HEK293 (cell line): ENCODE measurements at regions not wholly inside any gene's neighbourhood (a gene's known extent, or its start where the extent isn't known, plus 50 kb on each side); places are given as distances from the start of the nearest gene placed in this dataset.

ENCODE experiments used
- KLF9 ChIP-seq: fragments of 450-650 bp; formaldehyde crosslinking; IDR thresholded peaks from 2 replicates; pipeline ENCODE4 v1.5.1; 2016; ENCODE audit warnings: missing biosample characterization, missing genetic modification characterization, low read depth
- ZEB2 ChIP-seq: fragments of 450-650 bp; formaldehyde crosslinking; IDR thresholded peaks from 2 replicates; pipeline ENCODE4 v1.5.1; 2016; ENCODE audit warnings: missing biosample characterization, missing genetic modification characterization
- TF ChIP-seq, protein P1 (sequence below): fragments of 450-650 bp; IDR thresholded peaks from 2 replicates; pipeline ENCODE4 v1.5.1; 2018; ENCODE audit warnings: missing biosample characterization, missing genetic modification characterization
- TF ChIP-seq, protein P2 (sequence below): fragments of 450-650 bp; formaldehyde crosslinking; IDR thresholded peaks from 2 replicates; pipeline ENCODE4 v1.5.1; 2016; ENCODE audit warnings: missing biosample characterization, missing genetic modification characterization
- TF ChIP-seq, protein P3 (sequence below): fragments of 450-650 bp; formaldehyde crosslinking; IDR thresholded peaks from 2 replicates; pipeline ENCODE4 v1.5.1; 2016; ENCODE audit warnings: missing biosample characterization, missing genetic modification characterization
- TF ChIP-seq, protein P4 (sequence below): sonication (generic); formaldehyde crosslinking; IDR thresholded peaks from 2 replicates; pipeline ENCODE4 v1.8.1; 2022; ENCODE audit warnings: mild to moderate bottlenecking, moderate library complexity, missing genetic modification reagents
- TF ChIP-seq, protein P5 (sequence below): fragments of 450-650 bp; formaldehyde crosslinking; IDR thresholded peaks from 2 replicates; pipeline ENCODE4 v1.5.1; 2016; ENCODE audit warnings: missing biosample characterization, missing genetic modification characterization

DNA sequence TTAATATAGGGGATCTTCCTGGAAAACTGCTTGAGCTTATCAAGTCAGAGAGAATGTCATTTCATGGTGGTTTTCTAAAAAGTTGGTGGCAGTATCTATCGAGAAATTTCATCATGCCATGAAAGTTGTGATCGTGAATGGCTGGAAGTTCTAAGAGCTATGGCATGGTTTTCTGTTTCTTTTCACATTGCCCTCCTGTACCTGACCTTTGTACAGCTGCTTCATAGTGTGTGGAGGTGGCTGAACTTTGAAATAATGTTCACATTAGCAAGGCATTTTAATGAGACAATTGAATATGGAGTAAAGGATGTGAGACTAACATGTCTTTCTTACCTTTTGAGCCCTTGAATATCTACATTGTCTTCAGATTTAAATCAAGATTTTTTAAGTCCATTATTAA lies 278.2 kb upstream of the ID4 start:
- TF ChIP-seq, protein P1, sequence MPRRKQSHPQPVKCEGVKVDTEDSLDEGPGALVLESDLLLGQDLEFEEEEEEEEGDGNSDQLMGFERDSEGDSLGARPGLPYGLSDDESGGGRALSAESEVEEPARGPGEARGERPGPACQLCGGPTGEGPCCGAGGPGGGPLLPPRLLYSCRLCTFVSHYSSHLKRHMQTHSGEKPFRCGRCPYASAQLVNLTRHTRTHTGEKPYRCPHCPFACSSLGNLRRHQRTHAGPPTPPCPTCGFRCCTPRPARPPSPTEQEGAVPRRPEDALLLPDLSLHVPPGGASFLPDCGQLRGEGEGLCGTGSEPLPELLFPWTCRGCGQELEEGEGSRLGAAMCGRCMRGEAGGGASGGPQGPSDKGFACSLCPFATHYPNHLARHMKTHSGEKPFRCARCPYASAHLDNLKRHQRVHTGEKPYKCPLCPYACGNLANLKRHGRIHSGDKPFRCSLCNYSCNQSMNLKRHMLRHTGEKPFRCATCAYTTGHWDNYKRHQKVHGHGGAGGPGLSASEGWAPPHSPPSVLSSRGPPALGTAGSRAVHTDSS (tag by site-specific recombination), result no peak
- TF ChIP-seq, protein P2, sequence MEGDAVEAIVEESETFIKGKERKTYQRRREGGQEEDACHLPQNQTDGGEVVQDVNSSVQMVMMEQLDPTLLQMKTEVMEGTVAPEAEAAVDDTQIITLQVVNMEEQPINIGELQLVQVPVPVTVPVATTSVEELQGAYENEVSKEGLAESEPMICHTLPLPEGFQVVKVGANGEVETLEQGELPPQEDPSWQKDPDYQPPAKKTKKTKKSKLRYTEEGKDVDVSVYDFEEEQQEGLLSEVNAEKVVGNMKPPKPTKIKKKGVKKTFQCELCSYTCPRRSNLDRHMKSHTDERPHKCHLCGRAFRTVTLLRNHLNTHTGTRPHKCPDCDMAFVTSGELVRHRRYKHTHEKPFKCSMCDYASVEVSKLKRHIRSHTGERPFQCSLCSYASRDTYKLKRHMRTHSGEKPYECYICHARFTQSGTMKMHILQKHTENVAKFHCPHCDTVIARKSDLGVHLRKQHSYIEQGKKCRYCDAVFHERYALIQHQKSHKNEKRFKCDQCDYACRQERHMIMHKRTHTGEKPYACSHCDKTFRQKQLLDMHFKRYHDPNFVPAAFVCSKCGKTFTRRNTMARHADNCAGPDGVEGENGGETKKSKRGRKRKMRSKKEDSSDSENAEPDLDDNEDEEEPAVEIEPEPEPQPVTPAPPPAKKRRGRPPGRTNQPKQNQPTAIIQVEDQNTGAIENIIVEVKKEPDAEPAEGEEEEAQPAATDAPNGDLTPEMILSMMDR (tag by site-specific recombination), result no peak
- TF ChIP-seq, protein P3, sequence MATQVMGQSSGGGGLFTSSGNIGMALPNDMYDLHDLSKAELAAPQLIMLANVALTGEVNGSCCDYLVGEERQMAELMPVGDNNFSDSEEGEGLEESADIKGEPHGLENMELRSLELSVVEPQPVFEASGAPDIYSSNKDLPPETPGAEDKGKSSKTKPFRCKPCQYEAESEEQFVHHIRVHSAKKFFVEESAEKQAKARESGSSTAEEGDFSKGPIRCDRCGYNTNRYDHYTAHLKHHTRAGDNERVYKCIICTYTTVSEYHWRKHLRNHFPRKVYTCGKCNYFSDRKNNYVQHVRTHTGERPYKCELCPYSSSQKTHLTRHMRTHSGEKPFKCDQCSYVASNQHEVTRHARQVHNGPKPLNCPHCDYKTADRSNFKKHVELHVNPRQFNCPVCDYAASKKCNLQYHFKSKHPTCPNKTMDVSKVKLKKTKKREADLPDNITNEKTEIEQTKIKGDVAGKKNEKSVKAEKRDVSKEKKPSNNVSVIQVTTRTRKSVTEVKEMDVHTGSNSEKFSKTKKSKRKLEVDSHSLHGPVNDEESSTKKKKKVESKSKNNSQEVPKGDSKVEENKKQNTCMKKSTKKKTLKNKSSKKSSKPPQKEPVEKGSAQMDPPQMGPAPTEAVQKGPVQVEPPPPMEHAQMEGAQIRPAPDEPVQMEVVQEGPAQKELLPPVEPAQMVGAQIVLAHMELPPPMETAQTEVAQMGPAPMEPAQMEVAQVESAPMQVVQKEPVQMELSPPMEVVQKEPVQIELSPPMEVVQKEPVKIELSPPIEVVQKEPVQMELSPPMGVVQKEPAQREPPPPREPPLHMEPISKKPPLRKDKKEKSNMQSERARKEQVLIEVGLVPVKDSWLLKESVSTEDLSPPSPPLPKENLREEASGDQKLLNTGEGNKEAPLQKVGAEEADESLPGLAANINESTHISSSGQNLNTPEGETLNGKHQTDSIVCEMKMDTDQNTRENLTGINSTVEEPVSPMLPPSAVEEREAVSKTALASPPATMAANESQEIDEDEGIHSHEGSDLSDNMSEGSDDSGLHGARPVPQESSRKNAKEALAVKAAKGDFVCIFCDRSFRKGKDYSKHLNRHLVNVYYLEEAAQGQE (tag by site-specific recombination), result no peak
- TF ChIP-seq, protein P4, sequence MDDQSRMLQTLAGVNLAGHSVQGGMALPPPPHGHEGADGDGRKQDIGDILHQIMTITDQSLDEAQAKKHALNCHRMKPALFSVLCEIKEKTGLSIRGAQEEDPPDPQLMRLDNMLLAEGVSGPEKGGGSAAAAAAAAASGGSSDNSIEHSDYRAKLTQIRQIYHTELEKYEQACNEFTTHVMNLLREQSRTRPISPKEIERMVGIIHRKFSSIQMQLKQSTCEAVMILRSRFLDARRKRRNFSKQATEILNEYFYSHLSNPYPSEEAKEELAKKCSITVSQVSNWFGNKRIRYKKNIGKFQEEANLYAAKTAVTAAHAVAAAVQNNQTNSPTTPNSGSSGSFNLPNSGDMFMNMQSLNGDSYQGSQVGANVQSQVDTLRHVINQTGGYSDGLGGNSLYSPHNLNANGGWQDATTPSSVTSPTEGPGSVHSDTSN (CRISPR knock-in tag), result no peak
- no peak for TF ChIP-seq KLF9 (tag by site-specific recombination)
- TF ChIP-seq, protein P5, sequence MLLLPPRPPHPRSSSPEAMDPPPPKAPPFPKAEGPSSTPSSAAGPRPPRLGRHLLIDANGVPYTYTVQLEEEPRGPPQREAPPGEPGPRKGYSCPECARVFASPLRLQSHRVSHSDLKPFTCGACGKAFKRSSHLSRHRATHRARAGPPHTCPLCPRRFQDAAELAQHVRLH, result no peak
- TF ChIP-seq ZEB2, result no peak
